HG03342 (cell line): ENCODE measurements at regions not wholly inside any gene's neighbourhood (a gene's known extent, or its start where the extent isn't known, plus 50 kb on each side); places are given as distances from the start of the nearest gene placed in this dataset.

Experiments
- ATAC-seq: cut with Tn5 transposase; IDR thresholded peaks from one replicate; pipeline ENCODE4 v1.9.1; 2021; ENCODE audit warnings: mild to moderate bottlenecking, moderate library complexity; ENCODE audit not compliant: unreplicated experiment

- no peak for ATAC-seq
These were observed 109.3 kb upstream of the SOX9 start for GRCh38 chr17:72011561-72011960.

- ATAC-seq: peak; percentile 76
These were observed 99.3 kb upstream of the SOX9 start for GRCh38 chr17:72021417-72022041.

- ATAC-seq: no peak
These were observed 98.2 kb upstream of the SOX9 start for GRCh38 chr17:72022328-72023275.

- no peak for ATAC-seq
These were observed 96.4 kb upstream of the SOX9 start for GRCh38 chr17:72024457-72024856.

- ATAC-seq: no peak
These were observed 95.7 kb upstream of the SOX9 start for GRCh38 chr17:72025113-72025512.

GRCh38 chr17:72030067-72030899, 90.5 kb upstream of the SOX9 start:
- peak; percentile 68 for ATAC-seq

GRCh38 chr17:72031219-72031884, 89.5 kb upstream of the SOX9 start:
- ATAC-seq: no peak

GRCh38 chr17:72033334-72033733, 87.5 kb upstream of the SOX9 start:
- ATAC-seq: no peak

GRCh38 chr17:72034000-72034399, 86.8 kb upstream of the SOX9 start:
- ATAC-seq: peak; percentile 60

- no peak for ATAC-seq
These were observed 82.4 kb upstream of the SOX9 start for GRCh38 chr17:72038427-72038826.

- ATAC-seq: no peak
These were observed 81.3 kb upstream of the SOX9 start for GRCh38 chr17:72039490-72039889.

- ATAC-seq: no peak
These were observed 74.6 kb upstream of the SOX9 start for GRCh38 chr17:72046178-72046577.

- ATAC-seq: no peak
These were observed 73.9 kb upstream of the SOX9 start for GRCh38 chr17:72046643-72047612.

- ATAC-seq: no peak
These were observed 70.9 kb upstream of the SOX9 start for GRCh38 chr17:72049914-72050313.

- ATAC-seq: no peak
These were observed 67.8 kb upstream of the SOX9 start for GRCh38 chr17:72053036-72053435.

- ATAC-seq: no peak
These were observed 67.4 kb upstream of the SOX9 start for GRCh38 chr17:72053449-72053848.

- no peak for ATAC-seq
These were observed 64.7 kb upstream of the SOX9 start for GRCh38 chr17:72056155-72056554.

GRCh38 chr17:72056727-72057290, 64.0 kb upstream of the SOX9 start:
- ATAC-seq: no peak

- ATAC-seq: no peak
These were observed 60.7 kb upstream of the SOX9 start for GRCh38 chr17:72060084-72060483.
